ENCODE measurements at regions not wholly inside any gene's neighbourhood (a gene's known extent, or its start where the extent isn't known, plus 50 kb on each side); places are given as distances from the start of the nearest gene placed in this dataset.
"Not testable (repeated sequence)": the region's sequence is repeated elsewhere in the genome, so short reads cannot be mapped to it uniquely, and the experiment has no call there.

DNA sequence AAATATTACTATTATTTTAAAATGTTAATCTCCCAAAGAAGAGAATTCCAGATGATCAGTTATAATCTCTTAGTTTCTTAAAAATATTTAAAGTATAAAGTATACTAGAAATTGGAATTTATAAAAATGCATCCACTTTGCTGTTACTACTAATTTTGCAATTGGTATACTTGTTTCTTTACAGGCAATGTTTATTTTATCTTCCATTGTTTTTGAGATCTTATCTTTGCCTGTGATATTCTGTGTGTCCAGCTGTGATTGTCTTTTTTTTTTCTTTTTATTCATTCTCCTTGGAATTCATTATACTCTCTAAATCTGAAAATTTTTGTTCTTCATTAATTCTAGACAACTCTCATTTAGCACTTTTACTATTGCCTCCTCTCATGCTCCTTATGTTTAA is 652.6 kb downstream of the TNS3 start:
- Mint-ChIP-seq H3K9me3 (peaks cover 3% of the 10 kb centered on the region), H3K4me3 (no peak overlapping the region), H3K27ac (no peak overlapping the region), H3K4me1 (no peaks in the 10 kb centered on the region), H3K27me3 (no peaks in the 10 kb centered on the region), H3K36me3 (no peaks in the 10 kb centered on the region)
- POLR2A ChIA-PET: no interaction called here
- DNase-seq: no peak
- no peak for ATAC-seq (ENCODE audit: low read depth)

DNA sequence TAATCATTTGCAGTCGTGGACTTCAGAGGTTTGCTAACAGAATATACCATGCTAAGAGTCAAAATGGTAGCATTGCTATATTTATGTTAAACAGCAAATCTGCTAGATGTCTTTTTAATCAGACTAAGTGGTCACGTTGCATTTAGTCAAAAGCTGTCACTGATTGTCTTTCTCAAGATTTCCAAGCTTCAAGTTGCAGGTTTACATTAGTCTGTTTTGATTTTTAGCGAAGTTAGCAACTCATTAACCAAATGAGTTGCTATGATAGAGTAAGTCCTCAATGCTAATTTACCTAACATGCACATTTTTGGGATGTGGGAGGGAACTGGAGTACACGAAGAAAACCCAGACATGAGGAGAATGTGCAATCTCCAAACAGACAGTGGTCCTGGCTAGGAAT is 653.2 kb downstream of the TNS3 start:
- Mint-ChIP-seq H3K4me1 (no peaks in the 10 kb centered on the region), H3K27me3 (no peaks in the 10 kb centered on the region), H3K27ac (no peak overlapping the region), H3K4me3 (no peak overlapping the region), H3K36me3 (no peaks in the 10 kb centered on the region), H3K9me3 (peaks cover 3% of the 10 kb centered on the region)
- POLR2A ChIA-PET: no interaction called here
- no peak for ATAC-seq (ENCODE audit: low read depth)
- no peak for DNase-seq

GRCh38 chr7:46927131-46927810 is 654.6 kb downstream of the TNS3 start:
- no peaks in the 10 kb centered on the region for H3K4me1 Mint-ChIP-seq
- H3K4me3 Mint-ChIP-seq: no peak overlapping the region
- no peaks in the 10 kb centered on the region for H3K27me3 Mint-ChIP-seq
- peaks cover 3% of the 10 kb centered on the region for H3K9me3 Mint-ChIP-seq
- DNase-seq: no peak
- POLR2A ChIA-PET: no interaction called here
- ATAC-seq (ENCODE audit: low read depth): no peak
- no peaks in the 10 kb centered on the region for H3K36me3 Mint-ChIP-seq
- H3K27ac Mint-ChIP-seq: no peak overlapping the region

GRCh38 chr7:46916581-46916980 is 665.3 kb downstream of the TNS3 start:
- no peak overlapping the region for H3K27ac Mint-ChIP-seq
- DNase-seq (no peak), ATAC-seq (ENCODE audit: low read depth) (no peak)
- H3K36me3 Mint-ChIP-seq: no peaks in the 10 kb centered on the region
- no peaks in the 10 kb centered on the region for H3K27me3 Mint-ChIP-seq
- H3K4me3 Mint-ChIP-seq: no peak overlapping the region
- no peaks in the 10 kb centered on the region for H3K9me3 Mint-ChIP-seq
- POLR2A ChIA-PET: no interaction called here
- no peaks in the 10 kb centered on the region for H3K4me1 Mint-ChIP-seq

GRCh38 chr7:46912692-46913091 is 669.2 kb downstream of the TNS3 start:
- H3K36me3 Mint-ChIP-seq: no peaks in the 10 kb centered on the region
- POLR2A ChIA-PET: no interaction called here
- H3K9me3 Mint-ChIP-seq: peaks cover 1% of the 10 kb centered on the region
- H3K4me1 Mint-ChIP-seq: no peaks in the 10 kb centered on the region
- H3K4me3 Mint-ChIP-seq: no peak overlapping the region
- no peak for DNase-seq
- no peak overlapping the region for H3K27ac Mint-ChIP-seq
- H3K27me3 Mint-ChIP-seq: no peaks in the 10 kb centered on the region
- ATAC-seq (ENCODE audit: low read depth): no peak

- Mint-ChIP-seq H3K36me3 (no peaks in the 10 kb centered on the region), H3K27me3 (no peaks in the 10 kb centered on the region), H3K27ac (no peak overlapping the region), H3K4me1 (no peaks in the 10 kb centered on the region), H3K9me3 (peaks cover 1% of the 10 kb centered on the region), H3K4me3 (no peak overlapping the region)
- ATAC-seq (ENCODE audit: low read depth) (no peak), DNase-seq (no peak)
- POLR2A ChIA-PET: no interaction called here
Observed at GRCh38 chr7:46909601-46910051, 672.3 kb downstream of the TNS3 start.

- ATAC-seq (ENCODE audit: low read depth) (no peak), DNase-seq (no peak)
- Mint-ChIP-seq H3K27me3 (no peaks in the 10 kb centered on the region), H3K36me3 (no peaks in the 10 kb centered on the region), H3K27ac (no peak overlapping the region), H3K4me1 (no peaks in the 10 kb centered on the region), H3K9me3 (peaks cover 1% of the 10 kb centered on the region), H3K4me3 (no peak overlapping the region)
- POLR2A ChIA-PET: no interaction called here
Observed at GRCh38 chr7:46908770-46909169, 673.1 kb downstream of the TNS3 start.

DNA sequence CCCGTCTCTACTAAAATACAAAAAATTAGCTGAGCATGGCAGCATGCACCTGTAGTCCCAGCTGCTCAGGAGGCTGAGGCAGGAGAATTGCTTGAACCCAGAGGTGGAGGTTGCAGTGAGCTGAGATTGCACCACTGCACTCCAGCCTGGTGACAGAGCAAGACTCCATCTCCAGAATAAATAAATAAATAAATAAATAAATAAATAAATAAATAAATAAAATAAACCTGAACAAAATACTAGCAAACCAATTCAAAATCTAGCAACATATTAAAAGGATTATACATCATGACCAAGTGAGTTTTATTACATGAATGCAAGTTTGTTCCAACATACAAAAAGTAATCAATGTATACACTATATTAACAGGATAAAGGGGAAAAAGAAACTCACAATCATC is 677.4 kb downstream of the TNS3 start:
- H3K27ac Mint-ChIP-seq; H3K9me3 Mint-ChIP-seq; H3K4me1 Mint-ChIP-seq; DNase-seq; ATAC-seq (ENCODE audit: low read depth); POLR2A ChIA-PET; H3K4me3 Mint-ChIP-seq; H3K36me3 Mint-ChIP-seq; H3K27me3 Mint-ChIP-seq: not testable (repeated sequence)

GRCh38 chr7:46902463-46902862 is 679.4 kb downstream of the TNS3 start:
- Mint-ChIP-seq H3K27ac (no peak overlapping the region), H3K4me1 (no peaks in the 10 kb centered on the region), H3K36me3 (no peaks in the 10 kb centered on the region), H3K9me3 (peaks cover 3% of the 10 kb centered on the region), H3K27me3 (no peaks in the 10 kb centered on the region), H3K4me3 (no peak overlapping the region)
- DNase-seq: no peak
- no peak for ATAC-seq (ENCODE audit: low read depth)
- POLR2A ChIA-PET: no interaction called here

DNA sequence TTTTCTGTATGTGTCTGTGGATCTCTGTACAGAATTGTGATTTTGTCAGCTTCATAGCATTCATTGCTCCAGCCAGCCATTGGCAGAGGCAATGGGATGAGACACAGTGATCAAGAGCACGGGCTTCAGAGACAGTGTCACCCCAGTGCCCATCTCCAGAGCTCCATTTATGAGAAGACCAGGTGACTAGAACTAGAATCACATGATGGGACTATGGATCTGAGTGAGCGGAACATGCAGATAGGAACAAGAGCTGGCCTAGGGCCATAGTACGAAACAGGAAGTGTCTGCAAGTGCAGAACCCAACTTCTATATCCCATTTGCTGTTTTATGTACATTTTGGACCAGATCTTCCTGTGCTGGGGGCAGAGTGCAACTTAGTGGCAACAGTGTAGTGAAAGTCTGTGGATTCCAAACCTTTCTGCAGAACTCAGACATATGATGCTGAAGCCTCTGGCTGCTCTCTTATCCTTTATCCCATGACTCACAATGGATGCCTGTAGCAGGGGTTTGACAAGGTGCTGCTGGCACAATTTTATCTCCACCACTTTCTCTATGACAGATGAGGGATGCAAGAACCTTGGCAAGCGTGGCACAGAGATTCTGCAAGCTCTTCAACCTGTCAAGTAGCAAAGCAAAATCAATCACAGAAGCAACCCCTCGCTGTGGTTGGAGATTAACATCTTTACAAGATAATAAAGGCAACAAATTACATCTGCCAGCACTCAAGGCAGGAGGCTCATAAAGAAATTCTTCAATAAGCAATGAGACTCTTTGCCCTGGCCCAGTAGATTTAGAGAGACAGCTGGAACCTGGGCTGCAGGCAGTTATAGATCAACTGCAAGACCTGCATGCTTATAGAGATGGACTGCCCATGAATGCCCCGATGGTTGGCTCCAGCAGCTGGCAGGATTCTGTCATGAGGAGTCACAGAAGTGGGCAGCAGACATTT is 681.3 kb downstream of the TNS3 start:
- Mint-ChIP-seq H3K4me3 (no peak overlapping the region), H3K9me3 (peaks cover 3% of the 10 kb centered on the region), H3K4me1 (no peaks in the 10 kb centered on the region), H3K36me3 (no peaks in the 10 kb centered on the region), H3K27ac (no peak overlapping the region), H3K27me3 (no peaks in the 10 kb centered on the region)
- ATAC-seq (ENCODE audit: low read depth) (no peak), DNase-seq (no peak)
- POLR2A ChIA-PET: no interaction called here

GRCh38 chr7:46897381-46897780 is 684.5 kb downstream of the TNS3 start:
- no peak overlapping the region for H3K27ac Mint-ChIP-seq
- ATAC-seq (ENCODE audit: low read depth) (no peak), DNase-seq (no peak)
- no peak overlapping the region for H3K4me3 Mint-ChIP-seq
- H3K9me3 Mint-ChIP-seq: peaks cover 4% of the 10 kb centered on the region
- H3K27me3 Mint-ChIP-seq: no peaks in the 10 kb centered on the region
- H3K36me3 Mint-ChIP-seq: no peaks in the 10 kb centered on the region
- no peaks in the 10 kb centered on the region for H3K4me1 Mint-ChIP-seq
- POLR2A ChIA-PET: no interaction called here

GRCh38 chr7:46886669-46887374 is 695.1 kb downstream of the TNS3 start:
- DNase-seq (no peak), ATAC-seq (ENCODE audit: low read depth) (no peak)
- Mint-ChIP-seq H3K9me3 (peaks cover 2% of the 10 kb centered on the region), H3K27me3 (no peaks in the 10 kb centered on the region), H3K36me3 (no peaks in the 10 kb centered on the region), H3K27ac (no peak overlapping the region), H3K4me1 (no peaks in the 10 kb centered on the region), H3K4me3 (no peak overlapping the region)
- POLR2A ChIA-PET: no interaction called here

DNA sequence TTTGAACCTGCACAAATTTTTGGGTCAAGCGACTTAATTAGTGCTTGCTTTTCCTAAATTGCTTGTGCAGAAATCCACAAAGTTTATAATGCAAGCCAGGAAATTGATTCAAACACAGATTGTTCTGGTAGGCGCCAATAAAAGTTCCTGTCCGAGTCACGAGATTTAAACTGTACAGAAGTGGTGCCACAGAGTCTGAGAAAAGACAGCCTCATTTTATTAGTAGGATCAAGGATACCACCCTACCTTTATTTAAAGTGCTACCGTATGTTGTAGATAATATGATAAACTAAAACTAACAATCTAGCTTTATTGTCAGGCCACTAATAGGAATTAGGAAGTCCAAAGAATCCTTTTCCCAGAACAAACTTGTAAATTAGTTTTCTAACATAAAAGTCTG is 696.7 kb downstream of the TNS3 start:
- Mint-ChIP-seq H3K27me3 (no peaks in the 10 kb centered on the region), H3K9me3 (peaks cover 2% of the 10 kb centered on the region), H3K4me1 (no peaks in the 10 kb centered on the region), H3K36me3 (no peaks in the 10 kb centered on the region), H3K27ac (no peak overlapping the region), H3K4me3 (no peak overlapping the region)
- DNase-seq (no peak), ATAC-seq (ENCODE audit: low read depth) (no peak)
- POLR2A ChIA-PET: no interaction called here
